ENCODE measurements at regions not wholly inside any gene's neighbourhood (a gene's known extent, or its start where the extent isn't known, plus 50 kb on each side); places are given as distances from the start of the nearest gene placed in this dataset.
"Not testable (repeated sequence)": the region's sequence is repeated elsewhere in the genome, so short reads cannot be mapped to it uniquely, and the experiment has no call there.

DNA sequence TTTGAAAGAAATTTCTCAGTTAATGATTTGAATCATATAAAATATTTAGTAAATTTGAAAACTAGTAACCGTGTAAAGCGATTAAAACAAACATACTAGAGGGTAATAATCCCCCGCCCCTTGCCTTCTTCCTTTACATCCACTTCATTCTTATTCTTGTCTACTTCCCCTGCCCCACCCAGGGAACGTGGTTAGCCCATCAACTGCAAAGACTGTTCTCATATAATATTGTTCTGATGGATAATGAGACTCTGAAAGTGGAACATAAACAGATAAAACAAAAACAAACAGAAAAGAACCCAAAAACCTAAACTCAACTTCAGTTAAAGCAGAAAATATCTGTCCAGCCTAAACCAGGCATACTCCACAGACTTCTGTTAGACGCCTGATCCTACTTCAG, 108.1 kb upstream of the GTF2H2C_2 start:
- H3K9me3 Mint-ChIP-seq; H3K4me1 Mint-ChIP-seq; CTCF ChIA-PET; H3K27me3 Mint-ChIP-seq; H3K4me3 Mint-ChIP-seq; H3K36me3 Mint-ChIP-seq (ENCODE audit: low read depth); POLR2A ChIA-PET: not testable (repeated sequence)
- DNase-seq = peak; percentile 34
- peak overlapping the region; percentile 1 for H3K27ac Mint-ChIP-seq

All from activated CD4-positive, alpha-beta memory T cell treated with anti-CD3 and anti-CD28 coated beads, Interleukin-2, amount 10 ng/mL, durations not matched to agents 7 days and 5 days (primary cell).